ENCODE measurements at regions not wholly inside any gene's neighbourhood (a gene's known extent, or its start where the extent isn't known, plus 50 kb on each side); places are given as distances from the start of the nearest gene placed in this dataset.

GRCh38 chr4:131052646-131053045, 1956.7 kb downstream of the C4orf33 start:
- DNase-seq (ENCODE audit: low read depth), result no peak

- no peak for DNase-seq (ENCODE audit: low read depth)
Measured at GRCh38 chr4:131054489-131055019, 1958.6 kb downstream of the C4orf33 start.

GRCh38 chr4:131061734-131062133, 1965.8 kb downstream of the C4orf33 start:
- no peak for DNase-seq (ENCODE audit: low read depth)

GRCh38 chr4:131063878-131064277, 1967.9 kb downstream of the C4orf33 start:
- no peak for DNase-seq (ENCODE audit: low read depth)

- no peak for DNase-seq (ENCODE audit: low read depth)
Measured at GRCh38 chr4:131081069-131081468, 1985.1 kb downstream of the C4orf33 start.

GRCh38 chr4:131084997-131085396, 1989.0 kb downstream of the C4orf33 start:
- no peak for DNase-seq (ENCODE audit: low read depth)

- peak; percentile 6 for DNase-seq (ENCODE audit: low read depth)
Measured at GRCh38 chr4:131091896-131092295, 1995.9 kb downstream of the C4orf33 start.

GRCh38 chr4:131093303-131093702, 1997.4 kb downstream of the C4orf33 start:
- no peak for DNase-seq (ENCODE audit: low read depth)

- no peak for DNase-seq (ENCODE audit: low read depth)
Measured at GRCh38 chr4:131098976-131099375, 2003.0 kb downstream of the C4orf33 start.

GRCh38 chr4:131113273-131113672, 2017.3 kb downstream of the C4orf33 start:
- no peak for DNase-seq (ENCODE audit: low read depth)

- DNase-seq (ENCODE audit: low read depth), result no peak
Measured at GRCh38 chr4:131113704-131114103, 2017.8 kb downstream of the C4orf33 start.

- DNase-seq (ENCODE audit: low read depth), result no peak
Measured at GRCh38 chr4:131119661-131120060, 2023.7 kb downstream of the C4orf33 start.

GRCh38 chr4:131137196-131137595, 2011.9 kb upstream of the PCDH10 start:
- no peak for DNase-seq (ENCODE audit: low read depth)

- DNase-seq (ENCODE audit: low read depth), result no peak
Measured at GRCh38 chr4:131159261-131159660, 1989.8 kb upstream of the PCDH10 start.

- DNase-seq (ENCODE audit: low read depth), result no peak
Measured at GRCh38 chr4:131192318-131192717, 1956.8 kb upstream of the PCDH10 start.

- no peak for DNase-seq (ENCODE audit: low read depth)
Measured at GRCh38 chr4:131207589-131207988, 1941.5 kb upstream of the PCDH10 start.

GRCh38 chr4:131248314-131248713, 1900.8 kb upstream of the PCDH10 start:
- DNase-seq (ENCODE audit: low read depth), result no peak

- no peak for DNase-seq (ENCODE audit: low read depth)
Measured at GRCh38 chr4:131251321-131251720, 1897.8 kb upstream of the PCDH10 start.

GRCh38 chr4:131257241-131257640, 1891.9 kb upstream of the PCDH10 start:
- no peak for DNase-seq (ENCODE audit: low read depth)

GRCh38 chr4:131258361-131258760, 1890.7 kb upstream of the PCDH10 start:
- DNase-seq (ENCODE audit: low read depth), result no peak

- DNase-seq (ENCODE audit: low read depth), result no peak
Measured at GRCh38 chr4:131288441-131288840, 1860.7 kb upstream of the PCDH10 start.

- no peak for DNase-seq (ENCODE audit: low read depth)
Measured at GRCh38 chr4:131296192-131296591, 1852.9 kb upstream of the PCDH10 start.

GRCh38 chr4:131302108-131302507, 1847.0 kb upstream of the PCDH10 start:
- no peak for DNase-seq (ENCODE audit: low read depth)

GRCh38 chr4:131304686-131305085, 1844.4 kb upstream of the PCDH10 start:
- no peak for DNase-seq (ENCODE audit: low read depth)

GRCh38 chr4:131309628-131310027, 1839.5 kb upstream of the PCDH10 start:
- no peak for DNase-seq (ENCODE audit: low read depth)

Measured in GM04504 (cell line).